Esophagus squamous epithelium (tissue), 4 donors: ENCODE measurements at regions not wholly inside any gene's neighbourhood (a gene's known extent, or its start where the extent isn't known, plus 50 kb on each side); places are given as distances from the start of the nearest gene placed in this dataset.

Experiments
- CTCF ChIP-seq, 6 experiments: fragments of 450-650 bp in 4 of 6; fragments of 200-600 bp in 2 of 6; sonication (generic) in 2 of 6; IDR thresholded peaks; one replicate each; pipeline ENCODE4 v1.5.1; 2016 to 2019; ENCODE audit warnings: antibody characterized with exemption in 6 of 6, mild to moderate bottlenecking in 4 of 6, moderate library complexity in 4 of 6
- POLR2A ChIP-seq, 4 donors: fragments of 450-650 bp; IDR thresholded peaks; one replicate each; pipeline ENCODE4 v1.6.1; 2017; ENCODE audit warnings: antibody characterized with exemption in 4 of 4, mild to moderate bottlenecking in 4 of 4, moderate library complexity in 3 of 4

- TF ChIP-seq POLR2A (IDR thresholded peaks at IDR 0.05) (no peak), CTCF (IDR thresholded peaks at IDR 0.05) (no peak)
Measured at GRCh38 chr9:75672478-75672877, 218.0 kb upstream of the PCSK5 start.
